ENCODE measurements at regions not wholly inside any gene's neighbourhood (a gene's known extent, or its start where the extent isn't known, plus 50 kb on each side); places are given as distances from the start of the nearest gene placed in this dataset.

DNA sequence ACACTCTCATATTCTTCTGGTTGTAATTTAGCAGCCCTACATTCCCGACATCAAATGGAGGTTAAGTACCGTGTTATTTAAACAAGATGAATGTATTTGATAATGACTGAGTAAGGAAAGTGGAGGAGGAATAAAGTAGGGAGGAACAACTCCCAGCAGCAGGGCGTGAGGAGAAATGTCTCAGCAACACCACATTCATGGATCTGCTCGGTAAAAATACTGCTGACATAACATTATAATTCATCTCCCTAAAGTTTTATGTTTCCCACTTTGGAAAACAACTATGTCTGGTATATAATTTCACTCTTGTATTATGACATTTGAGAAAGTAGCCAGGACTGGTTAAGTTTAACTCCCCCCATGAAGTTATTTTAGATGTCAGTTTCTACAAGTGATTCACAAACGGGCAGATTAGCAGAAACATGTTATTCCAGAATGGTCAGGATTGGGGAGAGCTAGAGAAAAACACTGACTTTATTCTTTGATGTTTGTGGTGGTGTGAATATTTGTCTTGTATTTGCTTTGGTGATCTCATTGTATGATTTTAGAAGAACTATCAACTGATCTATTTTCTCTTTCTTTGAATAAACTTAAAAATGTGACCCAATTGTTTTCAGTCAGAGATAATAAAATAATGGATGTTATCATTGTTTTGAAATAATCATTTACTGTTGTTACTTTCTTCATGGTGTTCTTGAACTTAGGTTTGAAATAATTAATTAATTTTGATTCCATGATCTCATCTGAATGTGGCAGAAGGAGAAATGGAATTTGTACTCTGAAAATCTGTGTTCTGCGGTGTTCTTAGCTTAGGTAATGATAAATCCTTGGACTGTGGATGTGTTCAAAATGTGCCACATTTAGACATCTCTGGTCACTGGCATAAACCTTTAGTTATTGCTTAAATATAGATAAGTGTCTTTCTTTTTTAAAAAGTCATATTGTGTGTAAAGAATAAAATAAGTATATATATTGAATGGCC lies 303.6 kb upstream of the ZNF608 start:
- no peak for DNase-seq (ENCODE audit: low spot score in 2 of 2)
- Histone ChIP-seq H3K4me3 (no peak overlapping the region), H3K4me1 (no peaks in the 10 kb centered on the region), H3K36me3 (no peaks in the 10 kb centered on the region), H3K27ac (no peak overlapping the region), H3K27me3 (no peaks in the 10 kb centered on the region), H3K9me3 (no peaks in the 10 kb centered on the region)
- WGBS, result 56% methylated on average over 6 of the region's 6 CpGs
- no peak for TF ChIP-seq EP300 (IDR thresholded peaks at IDR 0.05)
- TF ChIP-seq, protein P1, sequence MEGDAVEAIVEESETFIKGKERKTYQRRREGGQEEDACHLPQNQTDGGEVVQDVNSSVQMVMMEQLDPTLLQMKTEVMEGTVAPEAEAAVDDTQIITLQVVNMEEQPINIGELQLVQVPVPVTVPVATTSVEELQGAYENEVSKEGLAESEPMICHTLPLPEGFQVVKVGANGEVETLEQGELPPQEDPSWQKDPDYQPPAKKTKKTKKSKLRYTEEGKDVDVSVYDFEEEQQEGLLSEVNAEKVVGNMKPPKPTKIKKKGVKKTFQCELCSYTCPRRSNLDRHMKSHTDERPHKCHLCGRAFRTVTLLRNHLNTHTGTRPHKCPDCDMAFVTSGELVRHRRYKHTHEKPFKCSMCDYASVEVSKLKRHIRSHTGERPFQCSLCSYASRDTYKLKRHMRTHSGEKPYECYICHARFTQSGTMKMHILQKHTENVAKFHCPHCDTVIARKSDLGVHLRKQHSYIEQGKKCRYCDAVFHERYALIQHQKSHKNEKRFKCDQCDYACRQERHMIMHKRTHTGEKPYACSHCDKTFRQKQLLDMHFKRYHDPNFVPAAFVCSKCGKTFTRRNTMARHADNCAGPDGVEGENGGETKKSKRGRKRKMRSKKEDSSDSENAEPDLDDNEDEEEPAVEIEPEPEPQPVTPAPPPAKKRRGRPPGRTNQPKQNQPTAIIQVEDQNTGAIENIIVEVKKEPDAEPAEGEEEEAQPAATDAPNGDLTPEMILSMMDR (IDR thresholded peaks at IDR 0.05), result no peak
- TF ChIP-seq POLR2A (IDR thresholded peaks at IDR 0.05), result no peak
- no peak for TF ChIP-seq POLR2AphosphoS5 (IDR thresholded peaks at IDR 0.05)

DNA sequence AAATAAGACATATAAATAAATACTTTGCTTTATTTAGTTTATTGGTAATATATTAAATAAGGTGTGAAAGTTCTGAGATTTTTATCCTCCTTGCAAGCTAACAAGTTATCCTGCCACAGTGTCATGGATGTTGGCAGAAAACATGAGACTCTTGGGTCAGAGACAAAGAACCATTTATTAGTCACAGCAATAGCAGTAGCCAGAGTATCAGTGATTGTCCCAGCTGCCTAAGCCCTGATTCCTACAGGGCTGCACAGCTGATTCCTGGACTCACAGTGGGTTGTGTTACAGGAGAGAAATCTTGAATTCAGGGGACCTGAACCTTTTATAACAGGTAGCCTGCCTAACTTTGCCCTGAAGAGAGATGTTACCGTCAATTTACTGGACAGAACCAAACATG lies 304.5 kb upstream of the ZNF608 start:
- H3K4me3 ChIP-seq, result no peak overlapping the region
- DNase-seq (ENCODE audit: low spot score in 2 of 2), result no peak
- no peak overlapping the region for H3K27ac ChIP-seq
- H3K9me3 ChIP-seq, result no peaks in the 10 kb centered on the region
- TF ChIP-seq, protein P1 (IDR thresholded peaks at IDR 0.05), result no peak
- TF ChIP-seq EP300 (IDR thresholded peaks at IDR 0.05), result no peak
- TF ChIP-seq POLR2AphosphoS5 (IDR thresholded peaks at IDR 0.05), result no peak
- TF ChIP-seq POLR2A (IDR thresholded peaks at IDR 0.05), result no peak
- no peaks in the 10 kb centered on the region for H3K4me1 ChIP-seq
- no peaks in the 10 kb centered on the region for H3K27me3 ChIP-seq
- WGBS, result 100% methylated on average over 1 of the region's 1 CpG
- no peaks in the 10 kb centered on the region for H3K36me3 ChIP-seq

GRCh38 chr5:125052584-125052983 lies 306.1 kb upstream of the ZNF608 start:
- TF ChIP-seq, protein P1 (IDR thresholded peaks at IDR 0.05), result no peak
- TF ChIP-seq POLR2A (IDR thresholded peaks at IDR 0.05) (no peak), EP300 (IDR thresholded peaks at IDR 0.05) (no peak), POLR2AphosphoS5 (IDR thresholded peaks at IDR 0.05) (no peak)

GRCh38 chr5:125053179-125053578 lies 306.7 kb upstream of the ZNF608 start:
- no peak for DNase-seq (ENCODE audit: low spot score in 2 of 2)
- H3K9me3 ChIP-seq, result no peaks in the 10 kb centered on the region
- H3K27me3 ChIP-seq, result no peaks in the 10 kb centered on the region
- TF ChIP-seq EP300 (IDR thresholded peaks at IDR 0.05), result no peak
- TF ChIP-seq POLR2A (IDR thresholded peaks at IDR 0.05), result no peak
- no peak for TF ChIP-seq POLR2AphosphoS5 (IDR thresholded peaks at IDR 0.05)
- TF ChIP-seq, protein P1 (IDR thresholded peaks at IDR 0.05), result no peak
- H3K36me3 ChIP-seq, result no peaks in the 10 kb centered on the region
- 100% methylated on average over 1 of the region's 1 CpG for WGBS
- no peak overlapping the region for H3K27ac ChIP-seq
- peaks cover 14% of the 10 kb centered on the region for H3K4me1 ChIP-seq
- H3K4me3 ChIP-seq, result no peak overlapping the region

More at GRCh38 chr5:125052584-125052983, 306.1 kb upstream of the ZNF608 start:
- H3K27ac ChIP-seq, result no peak overlapping the region
- no peak for DNase-seq (ENCODE audit: low spot score in 2 of 2)
- H3K4me1 ChIP-seq, result peaks cover 9% of the 10 kb centered on the region
- H3K27me3 ChIP-seq, result no peaks in the 10 kb centered on the region
- no peaks in the 10 kb centered on the region for H3K36me3 ChIP-seq
- H3K9me3 ChIP-seq, result no peaks in the 10 kb centered on the region
- no peak overlapping the region for H3K4me3 ChIP-seq
- WGBS, result 91% methylated on average over 7 of the region's 7 CpGs

DNA sequence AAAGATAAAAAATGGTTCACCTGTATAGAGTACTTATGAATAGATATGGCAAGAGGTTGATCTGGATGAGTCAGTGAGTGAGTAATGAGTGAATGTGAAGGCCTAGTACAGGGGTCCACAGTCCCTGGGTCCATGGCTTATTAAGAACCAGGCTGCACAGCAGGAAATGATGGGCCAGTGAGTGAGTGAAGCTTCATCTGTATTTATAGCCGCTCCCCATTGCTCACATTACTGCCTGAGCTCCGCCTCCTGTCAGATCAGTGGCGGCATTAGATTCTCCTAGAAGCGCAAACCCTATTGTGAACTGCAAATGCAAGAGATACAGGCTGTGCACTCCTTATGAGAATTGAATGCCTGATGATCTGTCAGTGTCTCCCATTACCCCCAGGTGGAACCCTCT lies 307.7 kb upstream of the ZNF608 start:
- H3K4me1 ChIP-seq, result peaks cover 21% of the 10 kb centered on the region
- no peaks in the 10 kb centered on the region for H3K9me3 ChIP-seq
- no peak for DNase-seq (ENCODE audit: low spot score in 2 of 2)
- no peaks in the 10 kb centered on the region for H3K36me3 ChIP-seq
- TF ChIP-seq, protein P1 (IDR thresholded peaks at IDR 0.05), result no peak
- TF ChIP-seq POLR2A (IDR thresholded peaks at IDR 0.05) (no peak), POLR2AphosphoS5 (IDR thresholded peaks at IDR 0.05) (no peak), EP300 (IDR thresholded peaks at IDR 0.05) (no peak)
- H3K27me3 ChIP-seq, result no peaks in the 10 kb centered on the region
- WGBS, result 94% methylated on average over 4 of the region's 4 CpGs
- no peak overlapping the region for H3K27ac ChIP-seq
- H3K4me3 ChIP-seq, result no peak overlapping the region

All from suprapubic skin (tissue), 4 donors.